Right lobe of liver (tissue), 6 donors: ENCODE measurements at regions not wholly inside any gene's neighbourhood (a gene's known extent, or its start where the extent isn't known, plus 50 kb on each side); places are given as distances from the start of the nearest gene placed in this dataset.
"Not testable (repeated sequence)": the region's sequence is repeated elsewhere in the genome, so short reads cannot be mapped to it uniquely, and the experiment has no call there.

Experiments used
- ATAC-seq, 4 donors: fragments of 200-7000 bp; cut with Tn5 transposase; one replicate each; pipeline ENCODE4 v1.9.1; 2020; ENCODE audit warnings: mild to moderate bottlenecking in 4 of 4, moderate library complexity in 4 of 4
- DNase-seq, 3 donors: peaks; one replicate each; pipeline ENCODE4 v3.0.0-alpha.2; 2020
- H3K27ac ChIP-seq, 3 donors: fragments of 200-600 bp; one replicate each; pipeline ENCODE4 v1.8.0; 2022
- H3K27me3 ChIP-seq, 2 donors: fragments of 200-600 bp; one replicate each; pipeline ENCODE4 v1.8.0; 2022
- H3K36me3 ChIP-seq, 4 donors: fragments of 200-600 bp; sonication (generic) in 1 of 4; one replicate each; pipeline versions ENCODE4 v1.5.1 to v1.8.0; 2017 to 2022; ENCODE audit warnings: control low read depth in 1 of 4
- H3K4me1 ChIP-seq, 4 donors: fragments of 200-600 bp; sonication (generic) in 1 of 4; one replicate each; pipeline versions ENCODE4 v1.5.1 to v1.8.0; 2017 to 2022; ENCODE audit warnings: control low read depth in 1 of 4
- H3K4me3 ChIP-seq, 3 donors: fragments of 200-600 bp; one replicate each; pipeline ENCODE4 v1.8.0; 2022
- H3K9me3 ChIP-seq, 4 donors: fragments of 200-600 bp; sonication (generic) in 1 of 4; one replicate each; pipeline versions ENCODE4 v1.5.1 to v1.8.0; 2017 to 2022; ENCODE audit warnings: control low read depth in 1 of 4
- POLR2A ChIP-seq: fragments of 450-650 bp; IDR thresholded peaks from one replicate; pipeline ENCODE4 v1.6.1; 2017; ENCODE audit warnings: antibody characterized with exemption, mild to moderate bottlenecking
- WGBS: methylation state at CpG from one replicate; pipeline ENCODE4 v1.1.6; 2018; ENCODE audit warnings: low coverage, low lambda C conversion rate; ENCODE audit not compliant: insufficient coverage; ENCODE audit errors: missing lambda C conversion rate; 5-methylcytosine and 5-hydroxymethylcytosine counted together
- intact Hi-C, 2 donors: fragments of 100-400 bp; cut with DNase I; formaldehyde crosslinking; loops; one replicate each; pipeline versions ENCODE4 v1.11.2 to v1.14.1; 2022
- TF ChIP-seq, protein P1 (sequence below), 4 donors: fragments of 200-600 bp in 3 of 4; fragments of 450-650 bp in 1 of 4; IDR thresholded peaks; one replicate each; pipeline versions ENCODE4 v1.5.1 to v1.8.0; 2016 to 2022; ENCODE audit warnings: antibody characterized with exemption in 4 of 4, mild to moderate bottlenecking in 2 of 4
- donor health status: DM: no; HTN: yes; CAD: no.
- donor health status: DM: no; HTN: no; CAD: no.
- donor health status: DM: no; HTN: no; CAD: no.
- donor health status: DM: no; HTN: yes; CAD: no.
- donor health status: DM: no; HTN: yes; CAD: no.

DNA sequence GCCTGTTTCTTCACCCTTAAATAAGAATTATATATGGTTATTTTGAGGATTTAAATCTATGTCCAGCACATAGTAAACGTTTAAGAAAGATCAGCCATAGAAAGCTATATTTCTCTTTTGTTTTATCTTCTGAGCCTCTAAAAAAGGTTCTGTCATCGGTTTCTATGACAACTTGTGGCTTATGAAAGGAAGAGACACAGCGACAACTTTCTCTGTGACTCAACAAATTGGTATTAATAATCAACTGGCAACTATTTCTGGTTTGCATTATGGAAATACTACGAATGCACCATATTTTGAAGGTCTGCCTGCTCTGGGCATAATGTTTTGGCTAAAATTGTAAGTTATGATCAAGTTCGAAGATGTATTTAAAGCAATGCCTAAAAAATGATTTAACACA is 751.0 kb downstream of the CD109 start:
- Histone ChIP-seq H3K9me3 (no peaks in the 10 kb centered on the region), H3K36me3 (no peaks in the 10 kb centered on the region), H3K27me3 (no peaks in the 10 kb centered on the region), H3K27ac (no peak overlapping the region), H3K4me1 (no peaks in the 10 kb centered on the region), H3K4me3 (no peak overlapping the region)
- ATAC-seq (no peak), DNase-seq (no peak)
- WGBS: 48% methylated on average over 5 of the region's 5 CpGs
- intact Hi-C loops: no loop called here
- TF ChIP-seq, protein P1, sequence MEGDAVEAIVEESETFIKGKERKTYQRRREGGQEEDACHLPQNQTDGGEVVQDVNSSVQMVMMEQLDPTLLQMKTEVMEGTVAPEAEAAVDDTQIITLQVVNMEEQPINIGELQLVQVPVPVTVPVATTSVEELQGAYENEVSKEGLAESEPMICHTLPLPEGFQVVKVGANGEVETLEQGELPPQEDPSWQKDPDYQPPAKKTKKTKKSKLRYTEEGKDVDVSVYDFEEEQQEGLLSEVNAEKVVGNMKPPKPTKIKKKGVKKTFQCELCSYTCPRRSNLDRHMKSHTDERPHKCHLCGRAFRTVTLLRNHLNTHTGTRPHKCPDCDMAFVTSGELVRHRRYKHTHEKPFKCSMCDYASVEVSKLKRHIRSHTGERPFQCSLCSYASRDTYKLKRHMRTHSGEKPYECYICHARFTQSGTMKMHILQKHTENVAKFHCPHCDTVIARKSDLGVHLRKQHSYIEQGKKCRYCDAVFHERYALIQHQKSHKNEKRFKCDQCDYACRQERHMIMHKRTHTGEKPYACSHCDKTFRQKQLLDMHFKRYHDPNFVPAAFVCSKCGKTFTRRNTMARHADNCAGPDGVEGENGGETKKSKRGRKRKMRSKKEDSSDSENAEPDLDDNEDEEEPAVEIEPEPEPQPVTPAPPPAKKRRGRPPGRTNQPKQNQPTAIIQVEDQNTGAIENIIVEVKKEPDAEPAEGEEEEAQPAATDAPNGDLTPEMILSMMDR (IDR thresholded peaks at IDR 0.05): no peak
- TF ChIP-seq POLR2A: no peak

DNA sequence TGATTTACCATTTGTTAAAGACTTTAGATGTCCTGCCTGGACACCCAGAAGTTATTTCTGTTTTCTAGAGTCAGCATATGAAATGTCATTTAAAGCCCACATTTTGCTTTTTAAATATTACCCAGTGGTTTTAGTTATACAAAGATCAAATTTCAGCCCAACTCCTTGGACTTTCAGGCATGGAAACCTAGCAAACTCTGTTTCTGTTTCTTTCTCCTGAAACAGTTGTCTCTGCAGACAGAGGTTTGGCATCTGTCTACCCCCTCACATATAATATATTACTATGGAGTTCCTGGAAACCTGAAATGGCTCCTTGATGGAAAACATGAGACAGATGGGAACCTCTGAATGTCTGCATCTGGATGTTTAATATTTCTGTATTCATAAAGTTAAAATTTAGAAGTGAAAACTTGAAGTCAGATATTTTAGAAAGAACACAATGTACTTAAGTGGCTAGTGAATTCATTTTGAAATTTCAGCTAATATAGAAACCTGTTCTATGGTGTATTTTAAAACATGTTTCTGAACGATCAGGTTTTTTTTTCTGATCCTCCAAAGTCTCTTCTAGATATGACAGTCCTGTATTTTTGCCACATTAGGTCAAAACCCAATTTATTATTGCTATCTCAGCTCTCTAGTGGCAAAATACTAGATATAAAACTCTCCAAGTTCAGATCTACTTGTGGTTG is 743.3 kb downstream of the CD109 start:
- no peaks in the 10 kb centered on the region for H3K27me3 ChIP-seq
- H3K9me3 ChIP-seq: no peaks in the 10 kb centered on the region
- ATAC-seq (no peak), DNase-seq (no peak)
- H3K27ac ChIP-seq: no peak overlapping the region
- 11% methylated on average over 1 of the region's 1 CpG for WGBS
- TF ChIP-seq, protein P1 (IDR thresholded peaks at IDR 0.05): no peak
- TF ChIP-seq POLR2A: no peak
- intact Hi-C loops: no loop called here
- no peak overlapping the region for H3K4me3 ChIP-seq
- no peaks in the 10 kb centered on the region for H3K4me1 ChIP-seq
- no peaks in the 10 kb centered on the region for H3K36me3 ChIP-seq

DNA sequence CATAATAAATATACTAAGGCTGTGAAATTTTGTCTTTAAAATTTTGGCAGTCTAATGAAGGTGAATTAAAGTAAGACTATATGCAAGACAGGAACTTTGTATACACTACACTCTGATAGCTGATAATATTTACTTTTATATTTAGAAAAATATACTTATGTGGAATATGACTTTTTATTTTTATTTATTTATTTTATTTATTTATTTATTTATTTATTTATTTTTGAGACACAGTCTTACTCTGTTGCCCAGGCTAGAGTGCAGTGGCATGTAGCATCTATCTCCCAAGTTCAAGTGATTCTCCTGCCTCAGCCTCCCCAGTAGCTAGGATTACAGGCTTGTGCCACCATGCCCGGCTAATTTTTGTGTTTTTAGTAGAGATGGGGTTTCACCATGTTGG is 742.4 kb downstream of the CD109 start:
- H3K9me3 ChIP-seq, H3K4me3 ChIP-seq, H3K27ac ChIP-seq, H3K4me1 ChIP-seq, H3K27me3 ChIP-seq, intact Hi-C loops, DNase-seq, H3K36me3 ChIP-seq, ATAC-seq: not testable (repeated sequence)
- 71% methylated on average over 1 of the region's 1 CpG for WGBS

DNA sequence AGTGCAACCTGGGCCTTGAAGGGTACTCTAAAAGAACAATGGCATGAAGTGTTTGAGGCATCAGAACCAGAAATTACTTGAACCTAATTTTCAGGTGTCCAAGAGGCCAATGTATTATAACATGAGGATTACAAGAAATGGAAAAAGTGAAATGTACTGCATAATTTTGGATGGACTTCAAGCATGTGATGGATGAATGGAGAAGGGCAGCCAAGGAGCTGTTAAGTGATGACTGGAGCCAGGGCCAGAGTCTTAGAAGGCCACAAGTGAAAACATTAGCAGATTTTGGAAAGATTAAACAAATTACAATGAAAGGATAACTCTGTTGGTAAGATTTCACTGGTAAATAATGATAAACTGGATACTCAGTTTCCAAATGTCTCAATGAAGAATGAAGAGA is 738.2 kb downstream of the CD109 start:
- Histone ChIP-seq H3K4me3 (no peak overlapping the region), H3K27me3 (no peaks in the 10 kb centered on the region), H3K36me3 (no peaks in the 10 kb centered on the region), H3K9me3 (no peaks in the 10 kb centered on the region), H3K4me1 (no peaks in the 10 kb centered on the region), H3K27ac (no peak overlapping the region)
- DNase-seq (no peak), ATAC-seq (no peak)
- intact Hi-C loops: no loop called here
- TF ChIP-seq, protein P1 (IDR thresholded peaks at IDR 0.05): no peak
- TF ChIP-seq POLR2A: no peak

DNA sequence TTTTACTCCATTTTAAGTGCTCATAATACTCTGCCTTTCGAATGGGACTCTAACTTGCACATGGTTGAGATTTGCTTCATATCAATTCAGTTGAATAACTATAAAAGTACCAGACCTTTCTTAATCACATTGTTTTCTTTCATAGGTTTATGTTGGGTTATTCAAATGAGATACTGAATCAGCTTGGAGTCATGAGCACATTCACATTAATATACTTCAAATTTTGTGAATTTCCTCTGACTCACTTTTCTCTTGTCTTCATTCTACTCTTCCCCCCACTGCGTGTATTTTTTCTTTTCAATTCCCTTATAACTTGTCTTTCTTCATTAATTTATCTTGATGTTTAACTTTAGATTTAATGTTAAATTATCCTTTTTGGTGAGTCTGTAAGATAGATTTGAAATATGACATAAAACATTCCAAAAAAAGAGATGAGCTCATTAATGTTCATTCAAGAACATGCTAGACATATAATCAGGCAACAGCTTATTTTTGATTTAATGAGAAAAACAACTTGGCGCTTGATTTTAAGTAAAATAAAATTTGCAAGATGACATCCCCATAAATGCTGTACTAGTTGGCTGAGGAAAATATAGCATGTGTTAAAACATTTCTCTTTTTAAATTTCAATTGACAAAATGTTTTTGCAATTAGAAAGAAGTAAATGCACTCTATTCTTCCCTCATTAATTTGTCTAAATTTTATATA is 736.0 kb downstream of the CD109 start:
- 58% methylated on average over 3 of the region's 3 CpGs for WGBS
- Histone ChIP-seq H3K4me3 (no peak overlapping the region), H3K27me3 (no peaks in the 10 kb centered on the region), H3K36me3 (no peaks in the 10 kb centered on the region), H3K27ac (no peak overlapping the region), H3K9me3 (no peaks in the 10 kb centered on the region), H3K4me1 (no peaks in the 10 kb centered on the region)
- TF ChIP-seq, protein P1 (IDR thresholded peaks at IDR 0.05): no peak
- no peak for TF ChIP-seq POLR2A
- ATAC-seq: no peak
- intact Hi-C loops: no loop called here
- DNase-seq: no peak
